HepG2 (cell line): ENCODE measurements at regions not wholly inside any gene's neighbourhood (a gene's known extent, or its start where the extent isn't known, plus 50 kb on each side); places are given as distances from the start of the nearest gene placed in this dataset.

Experiments used
- AGO2 ChIP-seq: fragments of 200-400 bp; formaldehyde crosslinking; optimal IDR thresholded peaks from 2 replicates; pipeline ENCODE3; 2017; ENCODE audit warnings: mild to moderate bottlenecking, low read depth, low read length, moderate library complexity
- ARNT2 ChIP-seq: sonication (generic); formaldehyde crosslinking; IDR thresholded peaks from 2 replicates; pipeline ENCODE4 v1.8.0; 2022; ENCODE audit warnings: mild to moderate bottlenecking, low read depth, missing genetic modification reagents, moderate library complexity
- ATF4 ChIP-seq, 2 experiments: fragments of 450-650 bp in 1 of 2; sonication (generic) in 1 of 2; formaldehyde crosslinking; IDR thresholded peaks; 2 replicates each; pipeline versions ENCODE4 v1.5.0 to v1.8.0; 2020 to 2022; ENCODE audit warnings: mild to moderate bottlenecking in 1 of 2, missing genetic modification reagents in 1 of 2
- CEBPB ChIP-seq: IDR thresholded peaks from 2 replicates; pipeline ENCODE4 v1.6.1; 2011; ENCODE audit warnings: low read depth, low read length, improper control_type of control experiment, borderline replicate concordance
- CEBPG ChIP-seq: IDR thresholded peaks from 2 replicates; pipeline ENCODE4 v1.6.1; 2016
- CHD4 ChIP-seq: fragments of 200-600 bp; sonication (generic); IDR thresholded peaks from 2 replicates; pipeline ENCODE4 v1.7.0; 2017; ENCODE audit warnings: mild to moderate bottlenecking, low read length, borderline replicate concordance
- CREBL2 ChIP-seq: sonication (generic); formaldehyde crosslinking; IDR thresholded peaks from 2 replicates; pipeline ENCODE4 v1.8.1; 2023; ENCODE audit warnings: missing genetic modification reagents, mild to moderate bottlenecking, borderline replicate concordance
- FOSL2 ChIP-seq: sonication (generic); formaldehyde crosslinking; IDR thresholded peaks from 2 replicates; pipeline ENCODE4 v1.4.0; 2020; ENCODE audit warnings: missing genetic modification reagents
- GATAD2A ChIP-seq: IDR thresholded peaks from 2 replicates; pipeline ENCODE4 v1.6.1; 2016
- HMG20A ChIP-seq: IDR thresholded peaks from 2 replicates; pipeline ENCODE4 v1.6.1; 2016; ENCODE audit warnings: borderline replicate concordance
- HOXD1 ChIP-seq: sonication (generic); formaldehyde crosslinking; IDR thresholded peaks from 2 replicates; pipeline ENCODE4 v1.5.0; 2020; ENCODE audit warnings: missing genetic modification reagents
- MAF1 ChIP-seq: sonication (generic); formaldehyde crosslinking; IDR thresholded peaks from 2 replicates; pipeline ENCODE4 v1.5.0; 2020; ENCODE audit warnings: missing genetic modification reagents, borderline replicate concordance
- MBNL3 ChIP-seq: fragments of 250-450 bp; sonication (Bioruptor Pico); conservative IDR thresholded peaks from 2 replicates; pipeline ENCODE4 v1.8.0; 2022; ENCODE audit warnings: mild to moderate bottlenecking, inconsistent platforms
- NCOR1 ChIP-seq: fragments of 200-600 bp; sonication (generic); IDR thresholded peaks from 2 replicates; pipeline ENCODE4 v1.7.0; 2017; ENCODE audit warnings: antibody characterized with exemption, low read length, borderline replicate concordance
- NR1H2 ChIP-seq: sonication (generic); formaldehyde crosslinking; IDR thresholded peaks from 2 replicates; pipeline ENCODE4 v1.8.1; 2022; ENCODE audit warnings: low read depth, missing genetic modification reagents, borderline replicate concordance
- PCBP2 ChIP-seq: fragments of 200-400 bp; formaldehyde crosslinking; optimal IDR thresholded peaks from 2 replicates; pipeline ENCODE3; 2018; ENCODE audit warnings: low read length, low read depth; ENCODE audit not compliant: poor library complexity, severe bottlenecking
- PRDM10 ChIP-seq: sonication (generic); formaldehyde crosslinking; IDR thresholded peaks from 2 replicates; pipeline ENCODE4 v1.4.0; 2020; ENCODE audit warnings: low read depth, missing genetic modification reagents
- SMAD3 ChIP-seq: sonication (generic); formaldehyde crosslinking; IDR thresholded peaks from 2 replicates; pipeline ENCODE4 v1.4.0; 2020; ENCODE audit warnings: missing genetic modification reagents
- TBL1XR1 ChIP-seq: fragments of 150-350 bp; IDR thresholded peaks from 2 replicates; pipeline ENCODE4 v1.6.1; 2014; ENCODE audit warnings: borderline replicate concordance, low read length; ENCODE audit not compliant: partially characterized antibody
- THRA ChIP-seq: sonication (generic); formaldehyde crosslinking; IDR thresholded peaks from 2 replicates; pipeline ENCODE4 v1.4.0; 2020; ENCODE audit warnings: missing genetic modification reagents, borderline replicate concordance
- TMF1 ChIP-seq: sonication (generic); formaldehyde crosslinking; IDR thresholded peaks from 2 replicates; pipeline ENCODE4 v1.8.1; 2022; ENCODE audit warnings: low read depth, missing genetic modification reagents
- ZBTB33 ChIP-seq: sonication (generic); formaldehyde crosslinking; IDR thresholded peaks from 2 replicates; pipeline ENCODE4 v1.4.0; 2020; ENCODE audit warnings: missing genetic modification reagents
- ZNF143 ChIP-seq: sonication (generic); formaldehyde crosslinking; IDR thresholded peaks from 2 replicates; pipeline ENCODE4 v1.4.0; 2020; ENCODE audit warnings: missing genetic modification reagents
- ZSCAN12 ChIP-seq: sonication (generic); formaldehyde crosslinking; IDR thresholded peaks from 2 replicates; pipeline ENCODE4 v1.9.0; 2021; ENCODE audit warnings: mild to moderate bottlenecking, missing genetic modification reagents

- TF ChIP-seq FOSL2 (CRISPR knock-in tag) (0 out of 2 replicates have a peak, but pooled peaks have one; percentile 15), CEBPG (CRISPR knock-in tag) (peak; percentile 84), AGO2 (no peak), SMAD3 (CRISPR knock-in tag) (no peak), NR1H2 (CRISPR knock-in tag) (no peak), THRA (CRISPR knock-in tag) (no peak), GATAD2A (CRISPR knock-in tag) (peak; percentile 45; the same call in 1 of the 2 replicates), HMG20A (0 out of 2 replicates have a peak, but pooled peaks have one; percentile 24), CHD4 (no peak), ATF4 (CRISPR knock-in tag; IDR thresholded peaks at IDR 0.05) (0 out of 4 replicates have a peak, but pooled peaks of 1 of the 2 experiments have one; percentile 19), CEBPB (peak; percentile 94), NCOR1 (no peak), ZBTB33 (CRISPR knock-in tag) (no peak), TMF1 (CRISPR knock-in tag) (no peak), PCBP2 (no peak), ZSCAN12 (CRISPR knock-in tag) (no peak), ZNF143 (CRISPR knock-in tag) (no peak), MBNL3 (CRISPR knock-in tag) (no peak), ARNT2 (CRISPR knock-in tag) (no peak), HOXD1 (CRISPR knock-in tag) (no peak), CREBL2 (no peak), PRDM10 (no peak), TBL1XR1 (no peak), MAF1 (no peak)
Measured at GRCh38 chr13:29905845-29906244, 55.4 kb upstream of the UBL3 start (continued).
